ENCODE measurements at regions not wholly inside any gene's neighbourhood (a gene's known extent, or its start where the extent isn't known, plus 50 kb on each side); places are given as distances from the start of the nearest gene placed in this dataset.

- TF ChIP-seq, protein P1, sequence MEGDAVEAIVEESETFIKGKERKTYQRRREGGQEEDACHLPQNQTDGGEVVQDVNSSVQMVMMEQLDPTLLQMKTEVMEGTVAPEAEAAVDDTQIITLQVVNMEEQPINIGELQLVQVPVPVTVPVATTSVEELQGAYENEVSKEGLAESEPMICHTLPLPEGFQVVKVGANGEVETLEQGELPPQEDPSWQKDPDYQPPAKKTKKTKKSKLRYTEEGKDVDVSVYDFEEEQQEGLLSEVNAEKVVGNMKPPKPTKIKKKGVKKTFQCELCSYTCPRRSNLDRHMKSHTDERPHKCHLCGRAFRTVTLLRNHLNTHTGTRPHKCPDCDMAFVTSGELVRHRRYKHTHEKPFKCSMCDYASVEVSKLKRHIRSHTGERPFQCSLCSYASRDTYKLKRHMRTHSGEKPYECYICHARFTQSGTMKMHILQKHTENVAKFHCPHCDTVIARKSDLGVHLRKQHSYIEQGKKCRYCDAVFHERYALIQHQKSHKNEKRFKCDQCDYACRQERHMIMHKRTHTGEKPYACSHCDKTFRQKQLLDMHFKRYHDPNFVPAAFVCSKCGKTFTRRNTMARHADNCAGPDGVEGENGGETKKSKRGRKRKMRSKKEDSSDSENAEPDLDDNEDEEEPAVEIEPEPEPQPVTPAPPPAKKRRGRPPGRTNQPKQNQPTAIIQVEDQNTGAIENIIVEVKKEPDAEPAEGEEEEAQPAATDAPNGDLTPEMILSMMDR (IDR thresholded peaks at IDR 0.05; ENCODE audit: insufficient read depth, low read depth, low read length): no peak
Measured at GRCh38 chr2:78576409-78576808, 449.1 kb upstream of the REG3G start.

DNA sequence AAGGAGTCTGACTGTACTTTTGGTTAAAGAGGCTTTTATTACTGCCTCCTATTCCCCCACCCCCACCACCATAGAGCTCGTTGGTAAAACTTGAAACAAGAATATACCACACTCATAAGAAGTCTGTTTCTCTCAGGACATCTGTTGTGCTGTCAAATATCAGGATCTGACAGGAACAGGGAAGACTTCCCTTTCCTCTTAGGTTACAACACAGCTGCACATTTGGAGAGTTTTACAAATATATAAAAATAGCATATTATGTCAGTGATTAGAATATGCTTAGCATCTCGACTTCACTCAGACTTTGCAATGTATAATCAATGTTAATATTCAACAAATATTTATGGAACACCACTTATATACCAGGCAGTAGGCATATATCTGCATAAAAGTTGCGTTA, 439.6 kb upstream of the REG3G start:
- no peak for DNase-seq (ENCODE audit: low read depth)
- TF ChIP-seq, protein P1 (IDR thresholded peaks at IDR 0.05; ENCODE audit: insufficient read depth, low read depth, low read length): no peak

More at GRCh38 chr2:78576409-78576808, 449.1 kb upstream of the REG3G start:
- no peak overlapping the region for H3K4me3 ChIP-seq (ENCODE audit: low read depth, low read length)
- DNase-seq (ENCODE audit: low read depth): no peak

GRCh38 chr2:78586316-78586715, 439.2 kb upstream of the REG3G start:
- no peak for DNase-seq (ENCODE audit: low read depth)
- no peak overlapping the region for H3K4me3 ChIP-seq (ENCODE audit: low read depth, low read length)
- TF ChIP-seq, protein P1 (IDR thresholded peaks at IDR 0.05; ENCODE audit: insufficient read depth, low read depth, low read length): no peak

More for the DNA sequence above, 439.6 kb upstream of the REG3G start:
- no peak overlapping the region for H3K4me3 ChIP-seq (ENCODE audit: low read depth, low read length)

GRCh38 chr2:78589871-78590270, 435.6 kb upstream of the REG3G start:
- TF ChIP-seq, protein P1 (IDR thresholded peaks at IDR 0.05; ENCODE audit: insufficient read depth, low read depth, low read length): no peak
- no peak for DNase-seq (ENCODE audit: low read depth)
- no peak overlapping the region for H3K4me3 ChIP-seq (ENCODE audit: low read depth, low read length)

DNA sequence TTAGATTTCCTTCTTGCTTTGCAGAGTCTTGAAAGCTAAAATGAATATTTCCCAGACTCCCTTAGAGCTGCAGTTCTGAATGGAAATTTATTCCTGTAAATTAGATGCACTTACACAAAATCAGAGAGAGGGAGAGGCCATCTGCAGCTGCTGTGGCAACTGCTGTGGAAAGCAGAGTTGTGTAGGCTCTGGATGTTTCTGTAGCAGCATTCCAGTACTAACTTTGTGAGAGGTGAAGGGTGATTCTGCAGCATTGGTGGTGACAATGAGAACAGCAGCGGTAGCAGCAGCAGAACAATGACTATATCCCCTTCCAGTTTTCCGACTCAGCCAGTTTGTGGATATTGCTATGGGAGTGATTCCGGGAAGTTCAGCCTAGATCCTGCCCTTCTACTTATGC, 433.0 kb upstream of the REG3G start:
- TF ChIP-seq, protein P1 (IDR thresholded peaks at IDR 0.05; ENCODE audit: insufficient read depth, low read depth, low read length): no peak
- no peak for DNase-seq (ENCODE audit: low read depth)
- H3K4me3 ChIP-seq (ENCODE audit: low read depth, low read length): no peak overlapping the region

DNA sequence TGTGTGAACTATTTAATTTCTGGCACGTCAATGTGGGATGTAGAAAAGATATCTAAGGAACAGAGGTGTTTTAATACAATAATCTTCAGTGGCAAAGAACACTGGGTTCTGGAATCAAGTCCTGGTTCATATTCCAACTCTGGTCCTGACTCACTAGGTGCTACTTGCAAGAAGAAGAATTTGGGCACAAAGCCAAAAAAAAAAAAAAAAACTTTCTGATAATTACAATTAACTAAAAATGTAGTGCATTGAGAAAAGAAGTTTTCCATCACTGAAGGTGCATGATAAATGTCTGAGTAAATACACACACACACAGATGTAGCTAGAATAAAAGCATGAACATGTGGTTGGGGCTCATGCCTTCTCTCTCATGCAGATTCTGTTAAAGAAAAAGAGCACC, 424.4 kb upstream of the REG3G start:
- TF ChIP-seq, protein P1 (IDR thresholded peaks at IDR 0.05; ENCODE audit: insufficient read depth, low read depth, low read length): no peak
- DNase-seq (ENCODE audit: low read depth): no peak
- H3K4me3 ChIP-seq (ENCODE audit: low read depth, low read length): no peak overlapping the region

DNA sequence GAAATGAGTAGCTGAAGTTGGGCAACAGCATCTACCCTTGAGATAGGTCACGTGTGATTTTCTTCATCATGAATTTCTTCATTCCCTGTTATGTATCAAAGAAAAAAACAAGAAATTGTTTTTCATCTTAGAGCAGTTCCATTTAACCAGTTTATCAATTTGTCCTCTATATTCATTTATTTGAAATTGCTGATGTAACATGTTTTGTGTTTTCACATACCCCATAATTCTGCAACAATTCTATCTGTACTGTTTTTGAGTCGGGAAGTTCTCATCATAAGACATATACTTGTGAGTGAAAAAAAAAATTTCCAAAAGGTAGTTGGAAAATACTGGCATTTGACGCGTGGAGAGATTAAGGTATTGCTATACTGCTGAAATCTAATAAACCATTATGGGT, 422.6 kb upstream of the REG3G start:
- H3K4me3 ChIP-seq (ENCODE audit: low read depth, low read length): no peak overlapping the region
- TF ChIP-seq, protein P1 (IDR thresholded peaks at IDR 0.05; ENCODE audit: insufficient read depth, low read depth, low read length): no peak
- no peak for DNase-seq (ENCODE audit: low read depth)

Data from fibroblast of villous mesenchyme (primary cell).